ENCODE measurements at regions not wholly inside any gene's neighbourhood (a gene's known extent, or its start where the extent isn't known, plus 50 kb on each side); places are given as distances from the start of the nearest gene placed in this dataset.

DNA sequence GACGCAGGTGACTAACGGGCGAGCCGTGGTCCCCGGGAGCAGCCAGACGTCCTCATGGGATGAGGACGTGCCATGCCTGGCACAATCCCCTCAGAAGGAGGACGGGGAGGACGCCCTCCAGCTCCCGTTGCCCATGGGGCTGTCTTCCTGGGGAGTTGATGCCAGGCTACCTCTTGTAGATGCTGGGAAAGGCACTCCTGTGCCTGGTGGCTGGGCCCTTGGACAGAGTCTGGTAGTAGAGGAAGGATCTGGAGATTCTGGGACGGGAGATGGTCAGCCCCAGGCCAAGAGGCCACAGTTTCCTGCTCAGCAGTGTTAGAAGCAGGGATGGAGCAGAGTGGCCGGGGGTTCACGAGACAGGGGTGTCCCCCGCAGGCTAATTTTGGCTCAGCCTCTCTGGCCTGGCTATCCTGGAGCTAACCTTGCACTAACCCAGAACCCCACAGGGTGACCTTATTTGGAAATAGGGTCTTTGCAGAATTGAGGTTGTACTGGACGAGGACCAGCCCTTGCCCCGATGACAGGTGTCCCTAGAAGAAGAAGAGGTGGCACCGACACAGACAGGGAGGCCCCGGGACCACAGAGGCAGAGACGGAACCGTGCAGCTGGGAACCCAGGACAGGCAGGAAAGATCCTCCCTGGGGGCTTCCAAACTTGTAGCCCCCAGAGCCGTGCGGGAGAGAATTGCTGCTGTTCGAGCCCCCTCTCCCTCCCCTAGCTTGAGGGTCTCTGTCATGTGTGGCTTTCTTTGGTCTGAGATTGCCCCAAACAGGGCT is 50.1 kb upstream of the ADRA2C start:
- no peak for DNase-seq (ENCODE audit: low read depth, low spot score)
- no peak overlapping the region for H3K4me3 ChIP-seq (ENCODE audit: low read length)

DNA sequence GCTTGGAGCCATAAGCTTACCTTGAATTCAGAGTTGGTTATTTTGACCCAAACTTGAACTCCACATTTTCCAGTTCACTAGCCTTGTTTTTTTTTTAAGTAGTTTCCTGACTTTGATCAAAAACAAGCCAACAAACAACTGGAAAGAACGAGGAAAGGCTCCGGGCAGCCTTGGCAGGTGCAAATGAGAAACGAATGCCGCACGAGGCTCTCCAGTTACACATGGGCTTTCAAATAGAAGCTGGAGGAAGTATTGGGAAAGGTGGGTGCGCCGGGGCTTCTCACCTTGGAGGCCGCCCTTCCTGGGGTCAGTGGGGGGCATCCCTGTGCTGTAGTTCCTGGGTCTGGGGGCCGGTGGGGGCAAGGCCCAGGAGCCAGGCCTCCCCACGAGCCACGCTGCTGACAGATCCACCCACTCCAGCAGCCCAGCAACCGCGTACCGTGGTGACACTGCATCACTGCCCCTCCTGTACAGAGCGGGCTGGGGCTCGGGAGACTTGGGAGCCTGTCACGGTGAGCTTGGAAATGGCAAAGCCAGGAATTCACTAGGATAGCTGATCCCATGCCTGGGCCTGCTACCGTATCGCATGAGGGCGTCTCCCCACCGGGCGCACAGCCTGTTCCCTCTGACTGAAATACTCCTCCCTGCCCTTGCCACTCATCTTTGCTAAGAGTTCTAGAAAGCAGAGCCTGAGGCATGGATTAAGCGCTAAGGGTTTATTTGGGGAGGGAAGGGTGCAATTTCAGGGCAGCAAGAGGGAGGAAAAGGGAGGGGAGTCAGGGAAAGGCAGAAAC is 50.9 kb upstream of the ADRA2C start:
- no peak for DNase-seq (ENCODE audit: low read depth, low spot score)
- no peak overlapping the region for H3K4me3 ChIP-seq (ENCODE audit: low read length)

DNA sequence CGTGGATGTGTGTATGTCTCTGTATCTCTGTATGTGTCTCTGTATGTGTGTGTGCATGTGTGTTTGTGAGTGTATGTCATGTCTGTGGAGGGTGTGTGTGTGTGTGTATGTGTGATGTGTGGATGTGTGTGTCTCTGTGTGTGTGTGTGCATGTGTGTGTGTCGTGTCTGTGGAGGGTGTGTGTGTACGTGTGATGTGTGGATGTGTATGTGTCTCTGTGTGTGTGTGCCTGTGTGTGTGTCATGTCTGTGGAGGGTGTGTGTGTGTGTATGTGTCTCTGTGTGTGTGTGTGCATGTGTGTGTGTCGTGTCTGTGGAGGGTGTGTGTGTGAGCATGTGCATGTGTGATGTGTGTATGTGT is 51.6 kb upstream of the ADRA2C start:
- H3K4me3 ChIP-seq (ENCODE audit: low read length), result no peak overlapping the region
- DNase-seq (ENCODE audit: low read depth, low spot score), result no peak

- no peak for DNase-seq (ENCODE audit: low read depth, low spot score)
- no peak overlapping the region for H3K4me3 ChIP-seq (ENCODE audit: low read length)
These were observed 52.2 kb upstream of the ADRA2C start for GRCh38 chr4:3713817-3714641.

DNA sequence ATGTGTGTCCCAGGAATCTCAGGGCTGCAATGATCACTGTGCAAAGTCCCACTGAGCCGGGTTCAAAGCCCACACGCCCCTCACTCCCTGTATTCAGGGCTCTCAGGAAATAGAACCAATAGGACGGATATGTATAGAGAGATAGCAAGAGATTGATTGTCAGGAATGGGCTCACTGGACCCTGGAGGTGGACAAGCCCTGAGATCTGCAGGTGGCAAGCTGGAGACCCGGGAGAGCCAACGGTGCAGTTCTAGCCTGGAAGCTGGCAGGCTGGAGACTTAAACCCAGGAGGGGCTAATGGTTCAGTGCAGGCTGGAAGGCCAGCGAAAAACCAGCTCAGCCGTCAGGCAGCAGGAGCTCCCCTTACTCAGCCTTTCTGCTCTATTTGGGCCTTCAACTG is 52.8 kb upstream of the ADRA2C start:
- no peak for DNase-seq (ENCODE audit: low read depth, low spot score)
- H3K4me3 ChIP-seq (ENCODE audit: low read length), result no peak overlapping the region

DNA sequence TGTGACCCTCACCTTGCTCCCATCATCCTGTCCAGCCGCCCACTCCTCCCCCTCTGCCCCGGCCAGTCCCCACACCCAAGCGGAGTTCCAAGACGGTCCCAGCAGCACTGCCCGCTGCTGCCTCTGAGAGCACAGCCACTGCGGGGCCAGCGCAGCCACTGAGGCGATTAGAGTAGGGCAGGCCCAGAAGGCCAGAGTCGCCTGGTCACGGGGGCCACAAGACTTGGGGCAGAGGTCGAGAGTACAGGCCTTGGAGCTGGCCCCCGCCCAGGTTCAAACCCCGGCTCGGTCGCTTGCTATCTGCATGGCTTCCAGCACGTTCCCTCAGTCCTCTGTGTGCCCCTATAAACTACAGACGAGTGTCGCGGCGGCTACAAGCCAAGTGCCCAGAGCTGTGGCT is 53.2 kb upstream of the ADRA2C start:
- H3K4me3 ChIP-seq (ENCODE audit: low read length), result no peak overlapping the region
- DNase-seq (ENCODE audit: low read depth, low spot score), result no peak

DNA sequence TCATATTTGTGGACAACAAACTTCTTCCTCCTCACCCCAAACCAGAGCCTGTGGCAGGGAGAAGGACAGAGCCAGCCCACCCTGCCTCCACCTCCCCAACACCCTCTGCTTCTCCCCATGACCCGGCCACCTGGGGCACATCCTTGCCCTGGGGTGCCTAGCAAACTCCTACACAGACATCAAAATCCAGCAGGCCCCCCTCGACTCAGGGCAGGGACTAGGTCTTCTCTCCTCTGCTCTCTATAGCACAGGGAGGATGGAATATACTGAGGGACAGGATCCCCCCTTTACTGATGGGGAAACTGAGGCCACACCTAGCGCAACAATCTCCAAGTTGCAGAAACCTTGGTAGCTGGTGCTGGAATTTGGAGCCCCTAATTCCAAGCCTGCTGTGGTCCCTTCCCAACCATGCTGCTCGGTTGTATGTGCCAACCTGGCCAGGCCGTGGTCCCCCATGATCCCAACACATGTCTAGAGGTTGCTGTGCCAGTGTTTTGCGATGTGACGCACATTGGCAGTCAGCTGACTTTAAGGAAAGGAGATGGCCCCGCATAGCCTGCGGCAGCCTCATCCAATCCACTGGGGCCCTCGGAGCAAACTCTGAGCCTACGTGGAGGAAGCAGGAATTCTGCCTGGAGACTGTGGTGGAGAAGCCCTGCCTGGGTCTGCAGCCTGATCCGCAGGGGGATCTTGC is 53.9 kb upstream of the ADRA2C start:
- no peak overlapping the region for H3K4me3 ChIP-seq (ENCODE audit: low read length)

GRCh38 chr4:3711183-3712111 is 54.7 kb upstream of the ADRA2C start:
- DNase-seq (ENCODE audit: low read depth, low spot score), result no peak
- H3K4me3 ChIP-seq (ENCODE audit: low read length), result no peak overlapping the region

More for the DNA sequence above, 53.9 kb upstream of the ADRA2C start:
- DNase-seq (ENCODE audit: low read depth, low spot score), result no peak

- no peak overlapping the region for H3K4me3 ChIP-seq (ENCODE audit: low read length)
- DNase-seq (ENCODE audit: low read depth, low spot score), result no peak
These were observed 55.6 kb upstream of the ADRA2C start for GRCh38 chr4:3710451-3711182.

DNA sequence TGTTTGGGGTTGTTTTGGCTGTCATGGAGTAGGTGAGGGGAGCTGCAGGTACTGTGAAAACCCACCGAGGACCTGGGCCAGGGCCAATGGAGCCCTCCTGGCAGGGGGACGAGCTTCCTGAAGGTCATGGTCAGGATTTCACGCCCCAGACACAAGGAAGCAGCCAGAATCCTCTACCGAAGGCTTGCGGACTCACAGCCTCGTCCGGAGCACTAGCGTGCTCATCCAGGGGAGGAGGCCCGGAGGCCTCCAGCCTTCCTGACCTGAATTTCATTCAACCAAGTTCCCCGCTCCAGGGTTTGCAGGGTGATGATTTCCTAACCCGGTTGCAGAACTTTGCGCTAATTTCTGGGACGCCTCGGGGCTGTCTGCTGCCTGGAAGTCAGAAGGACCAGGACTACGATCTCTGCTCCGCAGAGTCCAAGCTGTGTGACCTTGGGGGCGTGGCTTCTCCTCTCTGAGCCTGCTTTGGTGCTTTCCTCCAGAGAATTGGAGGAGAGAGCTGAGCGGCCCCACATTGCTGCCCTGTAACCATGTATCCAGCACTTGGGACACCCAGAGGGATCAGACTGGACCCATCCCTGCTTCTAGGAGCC is 56.2 kb upstream of the ADRA2C start:
- no peak overlapping the region for H3K4me3 ChIP-seq (ENCODE audit: low read length)
- DNase-seq (ENCODE audit: low read depth, low spot score), result no peak

GRCh38 chr4:3709061-3709845 is 56.9 kb upstream of the ADRA2C start:
- no peak overlapping the region for H3K4me3 ChIP-seq (ENCODE audit: low read length)
- no peak for DNase-seq (ENCODE audit: low read depth, low spot score)

GRCh38 chr4:3708611-3709010 is 57.6 kb upstream of the ADRA2C start:
- no peak overlapping the region for H3K4me3 ChIP-seq (ENCODE audit: low read length)
- no peak for DNase-seq (ENCODE audit: low read depth, low spot score)

DNA sequence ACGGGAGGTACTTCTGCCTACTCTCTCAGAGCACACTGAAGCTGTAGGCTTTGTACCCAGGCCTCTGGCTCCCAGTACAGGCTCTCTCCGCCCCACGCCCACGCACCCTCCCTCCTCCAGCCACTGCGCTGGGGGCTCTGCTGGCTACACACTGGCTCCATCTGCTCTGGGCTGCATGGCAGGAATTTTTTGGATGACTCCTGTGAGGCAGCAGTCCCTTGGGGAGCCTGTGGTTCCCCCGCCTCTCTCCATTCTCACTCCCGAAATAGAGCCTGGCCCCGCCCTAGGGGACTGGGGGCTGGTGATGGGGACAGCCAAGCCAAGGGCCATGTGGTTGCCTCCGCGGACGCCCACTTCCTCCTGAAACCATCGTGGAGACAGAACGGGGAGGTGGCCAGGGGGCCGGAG is 58.1 kb upstream of the ADRA2C start:
- no peak for DNase-seq (ENCODE audit: low read depth, low spot score)
- H3K4me3 ChIP-seq (ENCODE audit: low read length), result no peak overlapping the region

DNA sequence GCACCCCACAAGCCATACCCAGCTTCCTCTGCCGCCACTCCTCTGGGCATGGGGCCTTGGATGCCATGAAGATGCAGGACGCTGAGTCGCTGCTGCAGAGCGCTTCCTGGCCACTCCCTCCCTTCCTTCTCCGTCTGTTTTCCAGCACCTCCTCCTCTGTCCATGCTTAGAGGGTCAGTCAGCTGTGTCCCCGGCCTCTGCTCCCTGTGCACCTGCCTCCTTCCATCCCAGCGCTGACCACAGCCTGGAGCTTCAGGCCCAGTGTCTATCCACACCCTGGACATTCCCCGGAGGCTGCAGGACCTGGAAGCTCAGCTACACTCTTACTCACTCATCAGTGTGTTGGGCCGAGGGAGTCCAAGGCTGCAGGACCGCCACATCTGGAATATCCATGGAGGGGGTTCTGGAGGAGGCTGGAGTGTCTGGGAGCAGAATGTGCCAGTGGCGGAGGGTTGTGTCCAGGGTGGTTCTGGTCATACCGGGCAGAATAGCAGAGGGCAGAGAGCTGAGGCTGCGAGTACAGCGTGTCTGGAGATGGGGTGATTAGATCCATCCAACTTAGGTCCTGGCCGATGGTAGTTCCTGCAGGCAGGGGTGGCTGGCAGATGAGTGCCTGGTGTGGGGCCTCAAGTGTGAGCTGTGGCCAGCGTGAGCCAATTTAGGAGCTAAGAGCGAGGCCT is 58.6 kb upstream of the ADRA2C start:
- DNase-seq (ENCODE audit: low read depth, low spot score), result no peak
- H3K4me3 ChIP-seq (ENCODE audit: low read length), result no peak overlapping the region

DNA sequence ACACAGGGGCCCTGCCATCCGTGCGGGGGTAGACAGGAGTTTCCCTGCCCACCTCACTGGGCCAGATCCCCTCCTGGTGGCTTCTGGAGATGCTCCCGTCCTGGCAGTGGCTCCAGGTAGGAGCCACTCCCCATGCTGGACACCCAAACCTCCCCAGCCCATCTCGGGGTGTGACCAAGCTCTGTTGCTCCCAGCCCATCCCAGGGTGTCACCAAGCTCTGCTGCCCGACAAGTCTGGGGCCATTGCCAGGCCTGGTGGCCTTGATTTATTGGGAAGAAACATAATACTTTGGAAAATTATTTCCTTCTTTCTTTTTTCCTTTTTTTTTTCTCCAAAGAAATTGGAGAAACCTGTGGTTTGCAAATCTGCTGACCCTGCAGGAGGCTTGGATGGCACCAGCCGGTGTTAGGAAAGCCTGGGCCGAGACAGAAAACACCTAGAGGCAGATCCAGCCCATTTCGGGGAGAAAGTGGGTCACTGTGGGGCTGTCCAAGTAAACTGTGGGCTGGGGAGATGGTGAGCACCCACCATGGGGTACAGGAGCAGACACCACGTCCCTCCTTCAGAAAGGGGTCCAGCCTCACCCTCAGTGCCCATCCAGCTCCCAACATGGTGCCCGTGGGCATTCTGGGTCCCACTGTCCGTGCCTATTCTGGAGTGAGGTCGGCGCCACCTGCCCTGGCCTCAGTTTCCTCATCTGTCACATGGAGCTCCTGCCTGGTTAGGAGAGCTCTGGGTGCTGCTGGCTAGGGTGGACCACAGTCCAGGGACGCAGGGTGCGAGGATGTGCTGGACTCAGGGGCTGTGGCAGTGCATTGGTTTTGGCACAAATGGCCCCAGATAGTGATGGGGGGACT is 59.4 kb upstream of the ADRA2C start:
- H3K4me3 ChIP-seq (ENCODE audit: low read length), result no peak overlapping the region
- no peak for DNase-seq (ENCODE audit: low read depth, low spot score)
